MCF 10A (cell line): ENCODE measurements at regions not wholly inside any gene's neighbourhood (a gene's known extent, or its start where the extent isn't known, plus 50 kb on each side); places are given as distances from the start of the nearest gene placed in this dataset.

ENCODE experiments used
- BruUV-seq: library from RNA; stranded (reverse); fragments of 400-500 nt; replicated peaks from 2 replicates; lab custom pipeline; 2021; lab: Mats Ljungman, UMichigan
- CTCF ChIA-PET: fragments of 300-600 bp; sonication (Branson Sonifier 250); formaldehyde crosslinking; extraction: SDS; loops from one replicate; lab custom pipeline; 2021; ENCODE audit warnings: antibody characterized with exemption, inconsistent platforms; lab: Yijun Ruan, JAX
- POLR2A ChIA-PET: fragments of 300-600, 350-650 bp; sonication (Branson Sonifier 250); formaldehyde crosslinking; extraction: SDS; loops from one replicate; lab custom pipeline; 2020; ENCODE audit warnings: antibody characterized with exemption, inconsistent platforms; lab: Yijun Ruan, JAX
- DNase-seq: peaks from one replicate; pipeline ENCODE4 v3.0.0-alpha.2; 2018; ENCODE audit not compliant: unreplicated experiment
- H3K27ac Mint-ChIP-seq: one replicate; pipeline ENCODE4 v1.8.0; 2022; ENCODE audit warnings: mild to moderate bottlenecking, low read depth, mixed read lengths; ENCODE audit not compliant: unreplicated experiment
- H3K27me3 Mint-ChIP-seq: one replicate; pipeline ENCODE4 v1.8.0; 2022; ENCODE audit warnings: mixed read lengths; ENCODE audit not compliant: insufficient read depth, unreplicated experiment
- H3K36me3 Mint-ChIP-seq: one replicate; pipeline ENCODE4 v1.8.0; 2022; ENCODE audit warnings: mild to moderate bottlenecking, moderate library complexity, mixed read lengths; ENCODE audit not compliant: insufficient read depth, unreplicated experiment
- H3K4me1 Mint-ChIP-seq: one replicate; pipeline ENCODE4 v1.8.0; 2022; ENCODE audit warnings: mixed read lengths; ENCODE audit not compliant: insufficient read depth, unreplicated experiment
- H3K4me3 Mint-ChIP-seq: one replicate; pipeline ENCODE4 v1.8.0; 2022; ENCODE audit warnings: mild to moderate bottlenecking, moderate library complexity, mixed read lengths; ENCODE audit not compliant: unreplicated experiment
- H3K9me3 Mint-ChIP-seq: one replicate; pipeline ENCODE4 v1.8.0; 2022; ENCODE audit warnings: mixed read lengths; ENCODE audit not compliant: unreplicated experiment
- intact Hi-C: fragments of 100-400 bp; cut with micrococcal nuclease; formaldehyde crosslinking; loops from 2 replicates; pipeline ENCODE4 v1.14.1; 2022
- TF ChIP-seq, protein P1 (sequence below): fragments of 200-600 bp; IDR thresholded peaks from one replicate; pipeline ENCODE4 v1.8.0; 2022; ENCODE audit warnings: antibody characterized with exemption, mild to moderate bottlenecking; ENCODE audit not compliant: unreplicated experiment

DNA sequence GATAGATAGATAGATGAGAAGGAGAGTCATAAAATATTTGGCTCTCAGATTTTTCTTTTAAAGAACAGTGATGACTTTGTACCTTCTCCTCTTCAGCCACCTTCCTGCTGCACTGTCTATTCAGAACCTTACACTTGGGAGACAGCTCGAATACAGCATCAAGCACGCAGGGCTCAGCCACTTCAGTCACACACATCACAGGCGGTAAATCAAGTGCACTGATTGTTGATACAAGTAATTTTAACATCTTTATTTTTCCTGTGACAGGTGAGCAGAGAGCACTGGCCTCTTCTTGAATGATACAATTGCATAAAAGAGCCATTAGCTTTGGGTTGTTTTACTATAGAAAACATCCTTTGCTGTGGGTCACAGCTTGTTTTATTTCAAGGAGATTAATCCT lies 1118.5 kb upstream of the EYS start:
- H3K27me3 Mint-ChIP-seq = no peaks in the 10 kb centered on the region
- no peaks in the 10 kb centered on the region for H3K4me1 Mint-ChIP-seq
- ChIA-PET CTCF (interaction anchor here (0.5 to 0.9 kb wide), 3 partner anchors 8 to 73 kb away, joined by 3 read pairs; no protein-coding TSS in a partner anchor), POLR2A (no interaction called here)
- intact Hi-C loops = no loop called here
- no TSS peak for BruUV-seq
- no peak overlapping the region for H3K27ac Mint-ChIP-seq
- H3K9me3 Mint-ChIP-seq = no peaks in the 10 kb centered on the region
- no peak overlapping the region for H3K4me3 Mint-ChIP-seq
- TF ChIP-seq, protein P1, sequence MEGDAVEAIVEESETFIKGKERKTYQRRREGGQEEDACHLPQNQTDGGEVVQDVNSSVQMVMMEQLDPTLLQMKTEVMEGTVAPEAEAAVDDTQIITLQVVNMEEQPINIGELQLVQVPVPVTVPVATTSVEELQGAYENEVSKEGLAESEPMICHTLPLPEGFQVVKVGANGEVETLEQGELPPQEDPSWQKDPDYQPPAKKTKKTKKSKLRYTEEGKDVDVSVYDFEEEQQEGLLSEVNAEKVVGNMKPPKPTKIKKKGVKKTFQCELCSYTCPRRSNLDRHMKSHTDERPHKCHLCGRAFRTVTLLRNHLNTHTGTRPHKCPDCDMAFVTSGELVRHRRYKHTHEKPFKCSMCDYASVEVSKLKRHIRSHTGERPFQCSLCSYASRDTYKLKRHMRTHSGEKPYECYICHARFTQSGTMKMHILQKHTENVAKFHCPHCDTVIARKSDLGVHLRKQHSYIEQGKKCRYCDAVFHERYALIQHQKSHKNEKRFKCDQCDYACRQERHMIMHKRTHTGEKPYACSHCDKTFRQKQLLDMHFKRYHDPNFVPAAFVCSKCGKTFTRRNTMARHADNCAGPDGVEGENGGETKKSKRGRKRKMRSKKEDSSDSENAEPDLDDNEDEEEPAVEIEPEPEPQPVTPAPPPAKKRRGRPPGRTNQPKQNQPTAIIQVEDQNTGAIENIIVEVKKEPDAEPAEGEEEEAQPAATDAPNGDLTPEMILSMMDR = no peak
- DNase-seq = no peak
- no peaks in the 10 kb centered on the region for H3K36me3 Mint-ChIP-seq

DNA sequence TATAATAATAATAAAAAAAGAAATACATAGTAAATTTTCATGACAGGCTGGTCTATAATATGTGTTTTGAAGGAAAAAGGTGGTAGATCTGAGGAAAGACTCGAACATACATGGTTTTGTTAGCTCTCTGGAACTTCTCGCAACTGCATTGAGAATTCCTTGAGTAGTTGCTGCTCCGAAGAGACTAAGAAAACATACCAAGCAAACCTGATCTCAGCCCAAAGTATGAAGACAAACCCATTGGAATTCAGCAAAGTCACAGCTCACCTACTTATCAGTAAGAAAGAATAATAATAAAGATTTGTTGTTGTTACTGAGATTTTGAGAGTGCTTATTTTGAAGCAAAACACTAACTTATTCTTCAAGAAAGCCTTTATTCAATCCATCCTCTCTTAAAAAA lies 1107.1 kb upstream of the EYS start:
- H3K27ac Mint-ChIP-seq = no peak overlapping the region
- no peaks in the 10 kb centered on the region for H3K27me3 Mint-ChIP-seq
- no TSS peak for BruUV-seq
- H3K9me3 Mint-ChIP-seq = no peaks in the 10 kb centered on the region
- H3K4me1 Mint-ChIP-seq = peaks cover 9% of the 10 kb centered on the region
- DNase-seq = no peak
- intact Hi-C loops = no loop called here
- H3K4me3 Mint-ChIP-seq = no peak overlapping the region
- ChIA-PET POLR2A (no interaction called here), CTCF (no interaction called here)
- TF ChIP-seq, protein P1 = no peak
- peaks cover 7% of the 10 kb centered on the region for H3K36me3 Mint-ChIP-seq

DNA sequence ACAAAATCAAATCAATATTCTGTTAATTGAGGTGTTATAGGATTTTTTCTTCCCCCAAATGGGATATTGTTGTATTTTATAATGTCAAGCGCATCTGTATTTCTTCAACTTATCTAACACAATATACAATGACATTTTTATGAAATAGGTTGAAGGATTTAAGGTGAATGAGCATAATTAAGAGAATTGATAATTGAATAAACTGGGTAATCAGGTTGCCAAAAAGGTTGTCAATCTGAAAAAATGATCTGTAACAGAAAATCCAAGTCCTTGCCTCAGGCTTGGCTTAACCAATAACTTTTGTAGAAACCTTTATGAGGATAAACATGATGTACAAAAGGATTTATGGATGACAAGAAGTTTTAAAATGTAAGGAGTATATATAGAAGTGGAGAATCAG lies 1101.7 kb upstream of the EYS start:
- H3K27me3 Mint-ChIP-seq = no peaks in the 10 kb centered on the region
- no TSS peak for BruUV-seq

DNA sequence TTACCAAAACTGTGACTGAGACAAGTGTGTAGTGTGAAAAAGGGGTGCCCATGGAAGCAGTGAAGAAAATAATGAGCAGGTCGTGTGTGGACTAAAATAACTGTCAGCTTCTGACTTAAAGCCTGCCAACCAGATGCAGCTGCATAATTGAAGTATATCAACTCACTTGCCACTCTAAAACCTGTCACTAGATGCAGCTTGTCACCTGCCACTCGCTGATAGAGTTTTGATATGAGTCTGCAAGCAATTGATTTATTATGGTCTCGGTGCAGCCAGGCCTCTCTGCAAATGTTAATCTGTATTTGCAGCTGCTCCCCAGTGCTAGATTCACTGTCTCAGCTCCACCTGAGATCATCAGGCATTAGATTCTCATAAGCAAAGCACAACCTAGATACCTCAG lies 1090.0 kb upstream of the EYS start:
- no peaks in the 10 kb centered on the region for H3K4me1 Mint-ChIP-seq
- H3K4me3 Mint-ChIP-seq = no peak overlapping the region
- H3K9me3 Mint-ChIP-seq = peaks cover 8% of the 10 kb centered on the region
- POLR2A ChIA-PET = no interaction called here
- CTCF ChIA-PET = interaction anchor here (0.6 kb wide), 1 partner anchor 25 kb away, joined by 4 read pairs; no protein-coding TSS in a partner anchor
- intact Hi-C loops = no loop called here
- no peaks in the 10 kb centered on the region for H3K36me3 Mint-ChIP-seq
- H3K27ac Mint-ChIP-seq = no peak overlapping the region
- TF ChIP-seq, protein P1 = no peak
- no TSS peak for BruUV-seq
- no peaks in the 10 kb centered on the region for H3K27me3 Mint-ChIP-seq
- DNase-seq = no peak

More for the DNA sequence above, 1101.7 kb upstream of the EYS start:
- TF ChIP-seq, protein P1 = no peak
- no peaks in the 10 kb centered on the region for H3K9me3 Mint-ChIP-seq
- DNase-seq = no peak
- ChIA-PET CTCF (no interaction called here), POLR2A (no interaction called here)
- H3K4me1 Mint-ChIP-seq = peaks cover 9% of the 10 kb centered on the region
- intact Hi-C loops = no loop called here
- H3K4me3 Mint-ChIP-seq = no peak overlapping the region
- no peaks in the 10 kb centered on the region for H3K36me3 Mint-ChIP-seq
- H3K27ac Mint-ChIP-seq = no peak overlapping the region
